Mesenchymal stem cell (in vitro differentiated cells and primary cell): ENCODE measurements at regions not wholly inside any gene's neighbourhood (a gene's known extent, or its start where the extent isn't known, plus 50 kb on each side); places are given as distances from the start of the nearest gene placed in this dataset.

Source experiments
- DNase-seq: peaks from one replicate; pipeline ENCODE4 v3.0.0-alpha.2; 2013
- H2AFZ ChIP-seq: one replicate; pipeline ENCODE4 v1.6.1; 2013; ENCODE audit warnings: low read depth, mild to moderate bottlenecking, control low read depth, inconsistent platforms, low read length, moderate library complexity
- H2AK5ac ChIP-seq: 2 replicates; pipeline ENCODE4 v1.6.1; 2013; ENCODE audit warnings: low read length, moderate library complexity, mild to moderate bottlenecking, inconsistent platforms; ENCODE audit not compliant: severe bottlenecking
- H2BK120ac ChIP-seq: one replicate; pipeline ENCODE4 v1.6.1; 2013; ENCODE audit warnings: low read depth, mild to moderate bottlenecking, inconsistent platforms, low read length, moderate library complexity
- H2BK12ac ChIP-seq, 2 experiments: one replicate each; pipeline ENCODE4 v1.6.1; 2013; ENCODE audit warnings: inconsistent platforms in 2 of 2, low read length in 2 of 2, mild to moderate bottlenecking in 2 of 2, moderate library complexity in 2 of 2, control low read depth in 1 of 2
- H2BK15ac ChIP-seq: one replicate; pipeline ENCODE4 v1.6.1; 2013; ENCODE audit warnings: mild to moderate bottlenecking, low read depth, inconsistent platforms; ENCODE audit not compliant: poor library complexity, severe bottlenecking
- H2BK5ac ChIP-seq: 2 replicates; pipeline ENCODE4 v1.6.1; 2013; ENCODE audit warnings: low read depth, mild to moderate bottlenecking, low read length, control low read depth, inconsistent platforms; ENCODE audit not compliant: poor library complexity, severe bottlenecking
- H3K14ac ChIP-seq, 2 experiments: one replicate each; pipeline ENCODE4 v1.6.1; 2013; ENCODE audit warnings: inconsistent platforms in 2 of 2, low read length in 2 of 2, control low read depth in 1 of 2, mild to moderate bottlenecking in 1 of 2, moderate library complexity in 1 of 2
- H3K18ac ChIP-seq, 2 experiments: one replicate each; pipeline ENCODE4 v1.6.1; 2013; ENCODE audit warnings: inconsistent platforms in 2 of 2, low read length in 2 of 2, control low read depth in 1 of 2, low read depth in 1 of 2, mild to moderate bottlenecking in 1 of 2
- H3K23ac ChIP-seq, 2 experiments: one replicate each; pipeline ENCODE4 v1.6.1; 2013; ENCODE audit warnings: inconsistent platforms in 2 of 2, low read length in 2 of 2, mild to moderate bottlenecking in 2 of 2, moderate library complexity in 2 of 2, control low read depth in 1 of 2
- H3K27ac ChIP-seq: 2 replicates; pipeline ENCODE4 v1.5.1; 2013; ENCODE audit warnings: mild to moderate bottlenecking, moderate library complexity, low read length, control low read depth, inconsistent platforms; ENCODE audit not compliant: poor library complexity, severe bottlenecking
- H3K27me3 ChIP-seq, 2 experiments: 2 replicates each; pipeline versions ENCODE4 v1.6.1 to v1.7.0; 2013; ENCODE audit warnings: low read length in 2 of 2, mild to moderate bottlenecking in 2 of 2, moderate library complexity in 2 of 2, control low read depth in 1 of 2, inconsistent platforms in 1 of 2; ENCODE audit not compliant: control insufficient read depth in 1 of 2, insufficient read depth in 1 of 2
- H3K36me3 ChIP-seq, 2 experiments: 2 replicates each; pipeline versions ENCODE4 v1.6.1 to v1.7.0; 2013; ENCODE audit warnings: low read length in 2 of 2, control low read depth in 1 of 2, inconsistent platforms in 1 of 2, low read depth in 1 of 2, mild to moderate bottlenecking in 1 of 2; ENCODE audit not compliant: insufficient read depth in 2 of 2, control insufficient read depth in 1 of 2
- H3K4ac ChIP-seq, 2 experiments: one replicate each; pipeline ENCODE4 v1.6.1; 2013; ENCODE audit warnings: inconsistent platforms in 2 of 2, low read length in 2 of 2, mild to moderate bottlenecking in 2 of 2, moderate library complexity in 2 of 2, control low read depth in 1 of 2, low read depth in 1 of 2
- H3K4me1 ChIP-seq: 2 replicates; pipeline ENCODE4 v1.6.1; 2013; ENCODE audit warnings: low read depth, low read length, control low read depth; ENCODE audit not compliant: control insufficient read depth, insufficient read depth
- H3K4me2 ChIP-seq: 2 replicates; pipeline ENCODE4 v1.6.1; 2013; ENCODE audit warnings: low read length, mild to moderate bottlenecking, inconsistent platforms; ENCODE audit not compliant: poor library complexity, severe bottlenecking
- H3K4me3 ChIP-seq, 2 experiments: 2 replicates each; pipeline versions ENCODE4 v1.5.1 to v1.7.0; 2013; ENCODE audit warnings: low read length in 2 of 2, mild to moderate bottlenecking in 2 of 2, control low read depth in 1 of 2, low read depth in 1 of 2; ENCODE audit not compliant: insufficient read depth in 1 of 2
- H3K79me1 ChIP-seq: replicated peaks from 2 replicates; pipeline ENCODE4 v1.6.1; 2013; ENCODE audit warnings: mild to moderate bottlenecking, control low read depth, low read length, inconsistent platforms; ENCODE audit not compliant: poor library complexity, severe bottlenecking
- H3K9ac ChIP-seq: 2 replicates; pipeline ENCODE4 v1.7.0; 2013; ENCODE audit warnings: mild to moderate bottlenecking, low read length, moderate library complexity
- H3K9me3 ChIP-seq: 2 replicates; pipeline ENCODE4 v1.7.0; 2013; ENCODE audit warnings: mild to moderate bottlenecking, low read length; ENCODE audit not compliant: control insufficient read depth
- H4K8ac ChIP-seq: one replicate; pipeline ENCODE4 v1.6.1; 2013; ENCODE audit warnings: inconsistent platforms, mild to moderate bottlenecking, low read length, moderate library complexity
- H4K91ac ChIP-seq: one replicate; pipeline ENCODE4 v1.6.1; 2013; ENCODE audit warnings: mild to moderate bottlenecking, low read length, inconsistent platforms
- WGBS: methylation state at CpG from one replicate; pipeline ENCODE4 v1.1.7; 2013; ENCODE audit warnings: mixed read lengths; 5-methylcytosine and 5-hydroxymethylcytosine counted together

GRCh38 chr14:28651148-28651547, 115.4 kb upstream of the FOXG1 start:
- H3K14ac ChIP-seq: no peak overlapping the region
- H3K4me3 ChIP-seq: no peak overlapping the region
- no peak overlapping the region for H4K91ac ChIP-seq
- H3K79me1 ChIP-seq: no peaks in the 10 kb centered on the region
- 41% methylated on average over 5 of the region's 5 CpGs for WGBS
- peak overlapping the region; percentile 13 for H3K4me2 ChIP-seq
- H2BK5ac ChIP-seq: no peak overlapping the region
- H2AFZ ChIP-seq: no peak overlapping the region
- H3K4ac ChIP-seq: no peak overlapping the region
- H2BK15ac ChIP-seq: no peak overlapping the region
- H3K27me3 ChIP-seq: no peaks in the 10 kb centered on the region
- H3K23ac ChIP-seq: no peak overlapping the region
- no peaks in the 10 kb centered on the region for H3K4me1 ChIP-seq
- H3K9ac ChIP-seq: no peak overlapping the region
- H3K9me3 ChIP-seq: no peaks in the 10 kb centered on the region
- no peak overlapping the region for H2AK5ac ChIP-seq
- DNase-seq: peak; percentile 54
- no peak overlapping the region for H2BK120ac ChIP-seq
- no peak overlapping the region for H4K8ac ChIP-seq
- H3K27ac ChIP-seq: peak overlapping the region; percentile 60
- H3K36me3 ChIP-seq: no peaks in the 10 kb centered on the region
- H3K18ac ChIP-seq: no peak overlapping the region
- H2BK12ac ChIP-seq: no peak overlapping the region

- WGBS: 39% methylated on average over 2 of the region's 2 CpGs
- Histone ChIP-seq H3K9me3 (no peaks in the 10 kb centered on the region), H2AK5ac (no peak overlapping the region), H3K23ac (no peak overlapping the region), H4K8ac (no peak overlapping the region), H3K27me3 (no peaks in the 10 kb centered on the region), H3K79me1 (no peaks in the 10 kb centered on the region), H3K36me3 (no peaks in the 10 kb centered on the region), H3K14ac (no peak overlapping the region), H3K27ac (peak overlapping the region; percentile 67), H2BK5ac (no peak overlapping the region), H3K4me3 (no peak overlapping the region), H3K9ac (peak overlapping the region; percentile 11), H3K18ac (no peak overlapping the region), H2BK12ac (no peak overlapping the region), H4K91ac (no peak overlapping the region), H3K4ac (no peak overlapping the region), H2BK120ac (no peak overlapping the region), H2BK15ac (no peak overlapping the region), H2AFZ (no peak overlapping the region), H3K4me1 (no peaks in the 10 kb centered on the region), H3K4me2 (no peak overlapping the region)
- peak; percentile 48 for DNase-seq
Measured at GRCh38 chr14:28652782-28653181, 113.8 kb upstream of the FOXG1 start.

DNA sequence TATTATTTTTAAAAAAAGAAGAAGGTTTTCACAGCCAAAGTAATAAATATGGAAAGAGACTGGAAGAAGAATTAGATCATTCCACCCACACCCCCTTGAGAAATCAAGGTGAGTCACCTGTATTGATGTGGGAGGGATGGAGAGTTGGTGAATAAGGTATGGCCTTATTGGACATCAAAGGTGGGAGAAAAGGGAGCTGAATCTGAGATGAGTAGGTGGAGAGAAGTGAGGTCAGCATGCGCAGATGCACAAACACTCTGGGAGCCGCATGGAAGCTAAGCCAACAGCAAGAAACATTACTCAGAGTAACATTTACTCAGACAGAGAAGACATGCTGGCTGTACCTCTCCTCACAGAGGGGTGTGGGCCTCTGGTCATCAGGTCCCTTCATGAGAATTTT, 113.1 kb upstream of the FOXG1 start:
- H3K27me3 ChIP-seq: no peaks in the 10 kb centered on the region
- H3K18ac ChIP-seq: no peak overlapping the region
- H3K27ac ChIP-seq: no peak overlapping the region
- H2BK5ac ChIP-seq: no peak overlapping the region
- H3K4me2 ChIP-seq: no peak overlapping the region
- H3K36me3 ChIP-seq: no peaks in the 10 kb centered on the region
- H3K4me3 ChIP-seq: no peak overlapping the region
- no peak overlapping the region for H2BK120ac ChIP-seq
- no peak overlapping the region for H3K23ac ChIP-seq
- H2AFZ ChIP-seq: no peak overlapping the region
- no peak overlapping the region for H4K8ac ChIP-seq
- H3K9me3 ChIP-seq: no peaks in the 10 kb centered on the region
- no peaks in the 10 kb centered on the region for H3K79me1 ChIP-seq
- no peak overlapping the region for H3K4ac ChIP-seq
- peak overlapping the region; percentile 11 for H3K9ac ChIP-seq
- H3K14ac ChIP-seq: no peak overlapping the region
- WGBS: 96% methylated on average over 2 of the region's 2 CpGs
- no peak overlapping the region for H2BK15ac ChIP-seq
- no peak overlapping the region for H2AK5ac ChIP-seq
- H3K4me1 ChIP-seq: no peaks in the 10 kb centered on the region
- no peak overlapping the region for H2BK12ac ChIP-seq
- DNase-seq: no peak
- no peak overlapping the region for H4K91ac ChIP-seq

GRCh38 chr14:28656704-28657255, 109.8 kb upstream of the FOXG1 start:
- Histone ChIP-seq H2BK12ac (no peak overlapping the region), H3K9me3 (no peaks in the 10 kb centered on the region)
- 79% methylated on average over 1 of the region's 1 CpG for WGBS

More at GRCh38 chr14:28656704-28657255, 109.8 kb upstream of the FOXG1 start:
- no peak overlapping the region for H3K4ac ChIP-seq
- no peak overlapping the region for H3K14ac ChIP-seq
- H2BK15ac ChIP-seq: no peak overlapping the region
- no peaks in the 10 kb centered on the region for H3K27me3 ChIP-seq
- no peak overlapping the region for H3K23ac ChIP-seq
- H2AFZ ChIP-seq: no peak overlapping the region
- no peak overlapping the region for H2BK120ac ChIP-seq
- no peak overlapping the region for H3K27ac ChIP-seq
- H3K9ac ChIP-seq: no peak overlapping the region
- no peak overlapping the region for H2AK5ac ChIP-seq
- no peak overlapping the region for H4K91ac ChIP-seq
- H4K8ac ChIP-seq: no peak overlapping the region
- no peaks in the 10 kb centered on the region for H3K79me1 ChIP-seq
- DNase-seq: no peak
- H3K18ac ChIP-seq: no peak overlapping the region
- H3K4me2 ChIP-seq: no peak overlapping the region
- no peaks in the 10 kb centered on the region for H3K36me3 ChIP-seq
- H2BK5ac ChIP-seq: no peak overlapping the region
- no peak overlapping the region for H3K4me3 ChIP-seq
- peaks cover 4% of the 10 kb centered on the region for H3K4me1 ChIP-seq
